SK-N-SH (cell line): ENCODE measurements at regions not wholly inside any gene's neighbourhood (a gene's known extent, or its start where the extent isn't known, plus 50 kb on each side); places are given as distances from the start of the nearest gene placed in this dataset.
"Not testable (repeated sequence)": the region's sequence is repeated elsewhere in the genome, so short reads cannot be mapped to it uniquely, and the experiment has no call there.

Source experiments
- EP300 ChIP-seq, 2 experiments: IDR thresholded peaks; 2 replicates each; pipeline versions ENCODE4 v1.4.0 to v1.6.1; 2012; ENCODE audit warnings: borderline replicate concordance in 1 of 2, low read depth in 1 of 2, low read length in 1 of 2
- POLR2AphosphoS5 ChIP-seq: IDR thresholded peaks from 2 replicates; pipeline ENCODE4 v1.6.1; 2012; ENCODE audit warnings: low read depth, low read length
- RAD21 ChIP-seq: IDR thresholded peaks from 2 replicates; pipeline ENCODE4 v1.6.1; 2012; ENCODE audit warnings: mild to moderate bottlenecking, low read length
- TCF12 ChIP-seq: IDR thresholded peaks from 2 replicates; pipeline ENCODE4 v1.4.0; 2012

GRCh38 chr21:10022745-10023144, 498.6 kb upstream of the TPTE start:
- not testable (repeated sequence) for TF ChIP-seq TCF12; POLR2AphosphoS5; EP300 (IDR thresholded peaks at IDR 0.05; ENCODE audit: borderline replicate concordance in 1 of 2, low read depth in 1 of 2, low read length in 1 of 2); RAD21
